Neutrophil (primary cell): ENCODE measurements at regions not wholly inside any gene's neighbourhood (a gene's known extent, or its start where the extent isn't known, plus 50 kb on each side); places are given as distances from the start of the nearest gene placed in this dataset.

Experiments
- H3K27ac ChIP-seq: fragments of 200-600 bp; sonication (generic); 2 replicates; pipeline ENCODE4 v1.5.1; 2016; ENCODE audit warnings: mild to moderate bottlenecking, moderate library complexity
- H3K27me3 ChIP-seq: fragments of 200-600 bp; sonication (generic); 2 replicates; pipeline ENCODE4 v1.6.0; 2016; ENCODE audit warnings: mild to moderate bottlenecking
- H3K36me3 ChIP-seq: fragments of 200-600 bp; sonication (generic); 2 replicates; pipeline ENCODE4 v1.5.1; 2017
- H3K4me1 ChIP-seq, 2 experiments: fragments of 200-600 bp in 1 of 2; sonication (generic) in 1 of 2; 1 replicate in 1 of 2; 2 replicates in 1 of 2; pipeline versions ENCODE4 v1.5.1 to v1.6.1; 2013 to 2016; ENCODE audit warnings: low read depth in 1 of 2, low read length in 1 of 2, mild to moderate bottlenecking in 1 of 2, moderate library complexity in 1 of 2; ENCODE audit not compliant: control insufficient read depth in 1 of 2, insufficient read depth in 1 of 2
- H3K4me3 ChIP-seq, 2 experiments: fragments of 200-600 bp in 1 of 2; sonication (generic) in 1 of 2; 1 replicate in 1 of 2; 2 replicates in 1 of 2; pipeline ENCODE4 v1.5.1; 2013 to 2016; ENCODE audit warnings: low read depth in 1 of 2, low read length in 1 of 2, mild to moderate bottlenecking in 1 of 2, moderate library complexity in 1 of 2
- H3K9me3 ChIP-seq: fragments of 200-600 bp; sonication (generic); 2 replicates; pipeline ENCODE4 v1.5.1; 2016
- TF ChIP-seq, protein P1 (sequence below): fragments of 200-600 bp; sonication (generic); IDR thresholded peaks from 2 replicates; pipeline ENCODE4 v1.5.1; 2016; ENCODE audit warnings: antibody characterized with exemption

GRCh38 chr3:176969066-176969465 lies 228.2 kb downstream of the TBL1XR1 start:
- Histone ChIP-seq H3K4me1 (no peaks in the 10 kb centered on the region), H3K4me3 (no peak overlapping the region), H3K9me3 (no peaks in the 10 kb centered on the region), H3K27ac (no peak overlapping the region), H3K36me3 (no peaks in the 10 kb centered on the region), H3K27me3 (no peaks in the 10 kb centered on the region)
- TF ChIP-seq, protein P1, sequence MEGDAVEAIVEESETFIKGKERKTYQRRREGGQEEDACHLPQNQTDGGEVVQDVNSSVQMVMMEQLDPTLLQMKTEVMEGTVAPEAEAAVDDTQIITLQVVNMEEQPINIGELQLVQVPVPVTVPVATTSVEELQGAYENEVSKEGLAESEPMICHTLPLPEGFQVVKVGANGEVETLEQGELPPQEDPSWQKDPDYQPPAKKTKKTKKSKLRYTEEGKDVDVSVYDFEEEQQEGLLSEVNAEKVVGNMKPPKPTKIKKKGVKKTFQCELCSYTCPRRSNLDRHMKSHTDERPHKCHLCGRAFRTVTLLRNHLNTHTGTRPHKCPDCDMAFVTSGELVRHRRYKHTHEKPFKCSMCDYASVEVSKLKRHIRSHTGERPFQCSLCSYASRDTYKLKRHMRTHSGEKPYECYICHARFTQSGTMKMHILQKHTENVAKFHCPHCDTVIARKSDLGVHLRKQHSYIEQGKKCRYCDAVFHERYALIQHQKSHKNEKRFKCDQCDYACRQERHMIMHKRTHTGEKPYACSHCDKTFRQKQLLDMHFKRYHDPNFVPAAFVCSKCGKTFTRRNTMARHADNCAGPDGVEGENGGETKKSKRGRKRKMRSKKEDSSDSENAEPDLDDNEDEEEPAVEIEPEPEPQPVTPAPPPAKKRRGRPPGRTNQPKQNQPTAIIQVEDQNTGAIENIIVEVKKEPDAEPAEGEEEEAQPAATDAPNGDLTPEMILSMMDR, result no peak

DNA sequence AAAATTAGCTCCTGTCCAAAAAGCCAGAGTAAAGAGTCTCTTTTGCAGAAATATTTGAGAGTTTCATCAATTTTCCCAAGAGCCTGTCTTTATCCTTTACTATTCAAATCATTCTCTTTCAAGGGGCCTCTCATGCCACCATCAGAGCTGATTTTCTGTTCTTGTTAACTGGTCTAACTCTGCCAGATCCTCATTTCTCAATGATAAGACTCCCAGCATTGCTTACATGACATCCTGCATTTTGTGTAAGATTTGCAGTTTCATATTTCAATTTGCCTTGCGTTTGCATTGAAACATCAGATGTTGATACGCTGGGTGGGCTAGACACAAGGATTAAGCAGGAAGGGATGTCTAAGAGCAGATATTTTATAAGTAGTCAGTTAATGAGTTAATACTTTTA lies 228.7 kb downstream of the TBL1XR1 start:
- no peak overlapping the region for H3K4me3 ChIP-seq
- H3K36me3 ChIP-seq, result no peaks in the 10 kb centered on the region
- TF ChIP-seq, protein P1, result no peak
- no peaks in the 10 kb centered on the region for H3K4me1 ChIP-seq
- no peak overlapping the region for H3K27ac ChIP-seq
- no peaks in the 10 kb centered on the region for H3K9me3 ChIP-seq
- no peaks in the 10 kb centered on the region for H3K27me3 ChIP-seq

DNA sequence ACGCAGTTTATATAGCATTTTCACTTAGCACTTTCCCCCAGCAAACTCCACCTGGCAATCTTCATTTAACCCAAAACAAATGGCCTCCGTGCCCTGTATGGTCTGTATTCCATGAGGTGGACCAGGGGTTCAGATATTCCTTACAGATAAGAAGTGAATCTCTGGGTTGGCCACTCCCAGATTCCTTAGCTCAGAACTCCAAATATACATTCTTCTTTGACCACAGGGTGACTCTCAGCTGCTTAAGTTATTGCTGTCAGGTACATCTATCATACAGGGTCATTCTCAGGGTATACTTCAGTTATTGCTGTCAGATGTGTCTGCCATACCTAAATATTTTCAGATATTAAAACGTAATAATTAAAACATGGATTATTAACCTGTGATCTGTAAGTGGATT lies 229.8 kb downstream of the TBL1XR1 start:
- Histone ChIP-seq H3K9me3 (no peaks in the 10 kb centered on the region), H3K36me3 (no peaks in the 10 kb centered on the region), H3K27ac (no peak overlapping the region), H3K4me3 (no peak overlapping the region), H3K4me1 (no peaks in the 10 kb centered on the region), H3K27me3 (no peaks in the 10 kb centered on the region)
- TF ChIP-seq, protein P1, result no peak

DNA sequence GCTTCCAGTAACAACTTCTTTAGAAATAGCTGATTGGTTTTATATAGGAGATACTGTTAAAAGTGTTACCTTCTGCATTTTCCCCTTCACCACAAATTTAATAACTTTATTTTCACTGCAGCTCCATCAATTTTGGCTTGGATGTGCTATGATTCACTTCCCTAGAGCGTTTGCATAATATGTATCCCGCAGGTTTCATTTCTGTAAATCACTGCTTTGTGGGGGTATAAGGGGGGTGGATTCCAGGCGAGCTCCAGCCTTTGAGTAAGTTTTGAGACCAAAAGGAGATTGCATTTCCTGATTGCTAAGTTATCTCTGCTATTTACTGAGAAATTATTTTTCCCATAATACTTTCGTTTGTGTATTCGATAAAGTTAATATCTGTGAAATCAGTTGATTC lies 232.6 kb downstream of the TBL1XR1 start:
- H3K36me3 ChIP-seq, result no peaks in the 10 kb centered on the region
- H3K4me1 ChIP-seq, result no peaks in the 10 kb centered on the region
- TF ChIP-seq, protein P1, result no peak
- H3K9me3 ChIP-seq, result no peaks in the 10 kb centered on the region
- H3K27me3 ChIP-seq, result no peaks in the 10 kb centered on the region
- no peak overlapping the region for H3K4me3 ChIP-seq
- no peak overlapping the region for H3K27ac ChIP-seq

DNA sequence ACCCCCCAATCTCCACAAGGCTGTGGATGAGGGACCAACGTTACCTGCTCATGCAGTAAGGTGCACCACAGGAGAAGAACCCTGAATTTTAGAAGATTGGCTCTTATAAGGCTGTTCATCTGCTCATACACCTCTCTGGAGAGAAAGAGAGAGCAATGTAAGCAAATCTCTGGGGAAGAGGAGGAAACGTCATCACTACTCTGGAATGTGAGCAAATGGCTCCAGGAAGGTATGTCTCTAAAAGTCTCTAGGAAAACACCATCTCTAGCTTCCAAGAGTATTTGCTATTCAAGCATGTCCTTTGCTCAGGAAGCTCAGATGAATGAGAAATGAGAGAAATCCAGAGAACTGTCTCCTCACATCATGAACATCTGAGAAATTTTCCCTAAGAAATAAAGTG lies 235.4 kb downstream of the TBL1XR1 start:
- Histone ChIP-seq H3K9me3 (no peaks in the 10 kb centered on the region), H3K4me3 (no peak overlapping the region), H3K4me1 (no peaks in the 10 kb centered on the region), H3K36me3 (no peaks in the 10 kb centered on the region), H3K27ac (no peak overlapping the region), H3K27me3 (no peaks in the 10 kb centered on the region)
- TF ChIP-seq, protein P1, result no peak

DNA sequence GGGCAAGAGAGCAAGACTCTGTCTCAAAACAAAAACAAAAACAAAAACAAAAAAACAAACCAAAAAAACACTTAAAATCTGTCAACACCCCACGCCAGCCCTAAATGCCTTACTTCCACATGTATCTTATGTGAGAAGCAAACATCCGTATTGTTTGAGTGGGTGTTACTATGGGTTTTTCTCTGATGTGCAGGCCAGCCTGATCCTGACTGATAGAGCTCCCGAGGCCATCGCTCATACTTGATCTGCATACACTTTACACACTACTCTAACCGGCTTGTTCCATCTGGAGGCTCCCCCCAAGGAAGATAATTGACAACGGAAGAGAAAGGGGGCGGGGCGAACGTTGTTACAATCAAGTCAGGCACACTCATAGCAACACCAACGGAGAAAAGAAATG lies 237.4 kb downstream of the TBL1XR1 start:
- Histone ChIP-seq H3K4me3 (no peak overlapping the region), H3K9me3 (no peaks in the 10 kb centered on the region), H3K4me1 (no peaks in the 10 kb centered on the region), H3K36me3 (no peaks in the 10 kb centered on the region), H3K27ac (no peak overlapping the region), H3K27me3 (no peaks in the 10 kb centered on the region)
- TF ChIP-seq, protein P1, result no peak
